ENCODE measurements at regions not wholly inside any gene's neighbourhood (a gene's known extent, or its start where the extent isn't known, plus 50 kb on each side); places are given as distances from the start of the nearest gene placed in this dataset.

- Histone ChIP-seq H3K4me1 (ENCODE audit: control insufficient read depth in 5 of 5, insufficient read depth in 5 of 5, low read length in 5 of 5) (peaks cover 0 to 7% (median 0%) of the 10 kb centered on the region in 5 donors), H3K36me3 (ENCODE audit: control insufficient read depth in 4 of 4, insufficient read depth in 4 of 4, low read length in 4 of 4) (no peaks in the 10 kb centered on the region), H3K27me3 (ENCODE audit: control insufficient read depth in 3 of 3, insufficient read depth in 3 of 3, low read length in 2 of 3) (no peaks in the 10 kb centered on the region), H3K9ac (ENCODE audit: insufficient read depth in 1 of 2, low read length in 2 of 2) (no peak overlapping the region), H3K4me3 (no peak overlapping the region), H3K9me3 (ENCODE audit: control insufficient read depth in 4 of 4, insufficient read depth in 3 of 4, low read length in 3 of 4) (no peaks in the 10 kb centered on the region), H3K27ac (ENCODE audit: low read depth in 1 of 2, low read length in 1 of 2) (no peak overlapping the region)
- WGBS, 2 donors = 77 to 82% methylated on average over 10 of the region's 10 CpGs
- TF ChIP-seq, protein P1, sequence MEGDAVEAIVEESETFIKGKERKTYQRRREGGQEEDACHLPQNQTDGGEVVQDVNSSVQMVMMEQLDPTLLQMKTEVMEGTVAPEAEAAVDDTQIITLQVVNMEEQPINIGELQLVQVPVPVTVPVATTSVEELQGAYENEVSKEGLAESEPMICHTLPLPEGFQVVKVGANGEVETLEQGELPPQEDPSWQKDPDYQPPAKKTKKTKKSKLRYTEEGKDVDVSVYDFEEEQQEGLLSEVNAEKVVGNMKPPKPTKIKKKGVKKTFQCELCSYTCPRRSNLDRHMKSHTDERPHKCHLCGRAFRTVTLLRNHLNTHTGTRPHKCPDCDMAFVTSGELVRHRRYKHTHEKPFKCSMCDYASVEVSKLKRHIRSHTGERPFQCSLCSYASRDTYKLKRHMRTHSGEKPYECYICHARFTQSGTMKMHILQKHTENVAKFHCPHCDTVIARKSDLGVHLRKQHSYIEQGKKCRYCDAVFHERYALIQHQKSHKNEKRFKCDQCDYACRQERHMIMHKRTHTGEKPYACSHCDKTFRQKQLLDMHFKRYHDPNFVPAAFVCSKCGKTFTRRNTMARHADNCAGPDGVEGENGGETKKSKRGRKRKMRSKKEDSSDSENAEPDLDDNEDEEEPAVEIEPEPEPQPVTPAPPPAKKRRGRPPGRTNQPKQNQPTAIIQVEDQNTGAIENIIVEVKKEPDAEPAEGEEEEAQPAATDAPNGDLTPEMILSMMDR (IDR thresholded peaks at IDR 0.05; ENCODE audit: control extremely low read depth, extremely low read depth) = no peak
- DNase-seq (peak; percentile 14 to 82 (median 35)), ATAC-seq (ENCODE audit: insufficient read depth, low FRiP score) (no peak)
Measured at GRCh38 chr13:107832500-107833100, 382.7 kb downstream of the LIG4 start.

GRCh38 chr13:107830804-107831203 is 384.5 kb downstream of the LIG4 start:
- Histone ChIP-seq H3K4me3 (no peak overlapping the region), H3K9ac (ENCODE audit: insufficient read depth in 1 of 2, low read length in 2 of 2) (no peak overlapping the region), H3K9me3 (ENCODE audit: control insufficient read depth in 4 of 4, insufficient read depth in 3 of 4, low read length in 3 of 4) (no peaks in the 10 kb centered on the region), H3K27me3 (ENCODE audit: control insufficient read depth in 3 of 3, insufficient read depth in 3 of 3, low read length in 2 of 3) (no peaks in the 10 kb centered on the region), H3K27ac (ENCODE audit: low read depth in 1 of 2, low read length in 1 of 2) (no peak overlapping the region), H3K36me3 (ENCODE audit: control insufficient read depth in 4 of 4, insufficient read depth in 4 of 4, low read length in 4 of 4) (no peaks in the 10 kb centered on the region), H3K4me1 (ENCODE audit: control insufficient read depth in 5 of 5, insufficient read depth in 5 of 5, low read length in 5 of 5) (peaks cover 0 to 7% (median 0%) of the 10 kb centered on the region in 5 donors)
- 92% methylated on average over 3 of the region's 3 CpGs for WGBS, 2 donors
- TF ChIP-seq, protein P1 (IDR thresholded peaks at IDR 0.05; ENCODE audit: control extremely low read depth, extremely low read depth) = no peak
- no peak for DNase-seq
- no peak for ATAC-seq (ENCODE audit: insufficient read depth, low FRiP score)

- Histone ChIP-seq H3K9me3 (ENCODE audit: control insufficient read depth in 4 of 4, insufficient read depth in 3 of 4, low read length in 3 of 4) (no peaks in the 10 kb centered on the region), H3K4me1 (ENCODE audit: control insufficient read depth in 5 of 5, insufficient read depth in 5 of 5, low read length in 5 of 5) (peaks cover 0 to 7% (median 0%) of the 10 kb centered on the region in 5 donors), H3K9ac (ENCODE audit: insufficient read depth in 1 of 2, low read length in 2 of 2) (no peak overlapping the region), H3K27me3 (ENCODE audit: control insufficient read depth in 3 of 3, insufficient read depth in 3 of 3, low read length in 2 of 3) (no peaks in the 10 kb centered on the region), H3K4me3 (no peak overlapping the region), H3K27ac (ENCODE audit: low read depth in 1 of 2, low read length in 1 of 2) (no peak overlapping the region), H3K36me3 (ENCODE audit: control insufficient read depth in 4 of 4, insufficient read depth in 4 of 4, low read length in 4 of 4) (no peaks in the 10 kb centered on the region)
- no peak for DNase-seq
- 81 to 87% methylated on average over 11 of the region's 11 CpGs for WGBS, 2 donors
- TF ChIP-seq, protein P1 (IDR thresholded peaks at IDR 0.05; ENCODE audit: control extremely low read depth, extremely low read depth) = no peak
- no peak for ATAC-seq (ENCODE audit: insufficient read depth, low FRiP score)
Measured at GRCh38 chr13:107827840-107828549, 387.3 kb downstream of the LIG4 start.

All from lung (tissue), 11 donors.